Pulmonary artery endothelial cell (primary cell): ENCODE measurements at regions not wholly inside any gene's neighbourhood (a gene's known extent, or its start where the extent isn't known, plus 50 kb on each side); places are given as distances from the start of the nearest gene placed in this dataset.

ENCODE experiments used
- DNase-seq: peaks from one replicate; pipeline ENCODE4 v3.0.0-alpha.2; 2011; ENCODE audit warnings: low read depth, low spot score

DNA sequence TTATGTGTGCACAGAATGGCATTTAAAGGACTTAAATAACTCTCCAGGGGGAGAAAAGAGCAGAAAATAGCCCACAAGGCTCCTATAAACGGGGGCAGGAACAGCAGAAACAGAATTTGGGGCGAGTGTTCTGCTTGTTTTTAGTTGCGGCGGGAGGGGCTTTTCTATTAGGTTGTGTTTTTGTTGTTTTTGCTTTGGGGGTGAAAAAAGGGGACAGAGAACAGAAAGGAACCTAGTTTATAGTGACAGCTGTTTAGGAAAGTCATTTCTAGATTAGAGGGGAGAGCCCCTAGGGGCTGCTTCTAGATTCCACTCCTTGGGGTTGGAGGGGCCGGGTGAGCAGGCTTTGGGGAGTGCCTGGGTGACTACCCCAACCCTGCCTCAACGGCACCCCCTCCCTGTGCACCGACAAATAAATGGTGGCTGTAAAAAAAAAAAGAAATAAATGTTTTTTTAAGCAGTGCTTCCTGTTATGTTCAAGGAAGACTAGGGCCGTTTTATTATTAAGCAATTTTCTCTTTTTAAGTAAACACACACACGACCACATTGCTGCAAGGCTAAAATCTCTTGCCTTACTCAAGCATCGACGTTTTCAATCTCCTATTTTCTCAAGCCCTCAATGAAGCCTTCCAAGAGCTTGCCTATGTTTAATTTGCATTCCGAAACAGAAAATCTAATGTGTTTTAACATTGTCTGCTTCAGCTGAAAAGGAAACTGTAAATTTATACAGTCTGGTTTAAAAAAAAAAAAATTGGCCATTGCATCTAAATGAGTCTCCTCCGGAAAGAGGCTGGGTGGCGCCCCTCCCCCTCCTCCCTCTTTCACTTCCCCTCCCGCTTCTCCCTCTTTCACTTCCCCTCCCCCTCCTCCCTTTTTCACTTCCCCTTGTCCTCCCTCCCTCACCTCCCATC, 123.3 kb upstream of the TBL1X start:
- DNase-seq, result no peak

DNA sequence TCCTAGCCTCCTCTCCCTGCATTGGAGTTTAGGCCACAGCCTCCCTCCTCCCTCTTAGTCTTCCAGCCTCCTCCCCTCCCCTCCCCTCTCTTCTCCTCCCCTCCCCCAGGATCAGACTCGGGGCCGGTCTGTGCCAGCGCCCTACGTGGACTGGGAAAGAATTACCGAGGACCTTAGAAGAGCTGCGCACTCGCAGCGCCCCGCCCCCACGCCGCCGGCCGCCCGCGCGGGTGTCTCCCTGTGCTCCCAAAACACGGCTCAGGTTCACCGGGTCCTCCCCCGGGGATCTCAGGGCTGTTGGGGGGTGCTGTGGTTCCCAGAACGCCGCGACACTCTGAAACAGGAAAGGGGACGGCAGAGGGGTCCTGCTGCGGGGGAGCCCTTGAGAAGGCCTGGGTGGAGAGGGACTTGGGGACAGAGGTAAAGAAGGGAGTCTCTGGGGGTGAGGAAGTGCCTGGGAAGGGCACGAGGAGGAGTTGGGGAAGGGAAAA, 122.3 kb upstream of the TBL1X start:
- peak; percentile 36 for DNase-seq

- no peak for DNase-seq
Measured at GRCh38 chrX:9343971-9344370, 120.9 kb upstream of the TBL1X start.

DNA sequence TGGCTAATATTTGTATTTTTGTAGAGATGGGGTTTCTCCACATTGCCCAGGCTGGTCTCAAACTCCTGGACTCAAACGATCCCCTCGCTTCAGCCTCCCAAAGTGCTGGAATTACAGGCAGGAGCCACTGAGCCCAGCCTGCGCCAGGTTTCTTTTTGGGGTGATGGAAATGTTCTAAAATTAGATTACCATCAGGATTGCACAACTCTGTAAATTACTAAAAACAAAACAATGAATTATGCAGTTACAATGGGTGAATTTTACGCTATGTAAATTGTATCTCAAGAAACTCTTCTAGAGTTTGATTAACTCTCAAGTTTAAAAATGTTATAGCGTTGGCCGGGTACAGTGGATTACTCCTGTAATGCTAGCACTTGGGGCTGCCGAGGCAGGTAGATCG, 118.9 kb upstream of the TBL1X start:
- DNase-seq, result no peak

GRCh38 chrX:9349572-9350494, 115.0 kb upstream of the TBL1X start:
- DNase-seq, result no peak

- DNase-seq, result no peak
Measured at GRCh38 chrX:9351126-9351525, 113.7 kb upstream of the TBL1X start.

GRCh38 chrX:9352243-9352642, 112.6 kb upstream of the TBL1X start:
- DNase-seq, result no peak

DNA sequence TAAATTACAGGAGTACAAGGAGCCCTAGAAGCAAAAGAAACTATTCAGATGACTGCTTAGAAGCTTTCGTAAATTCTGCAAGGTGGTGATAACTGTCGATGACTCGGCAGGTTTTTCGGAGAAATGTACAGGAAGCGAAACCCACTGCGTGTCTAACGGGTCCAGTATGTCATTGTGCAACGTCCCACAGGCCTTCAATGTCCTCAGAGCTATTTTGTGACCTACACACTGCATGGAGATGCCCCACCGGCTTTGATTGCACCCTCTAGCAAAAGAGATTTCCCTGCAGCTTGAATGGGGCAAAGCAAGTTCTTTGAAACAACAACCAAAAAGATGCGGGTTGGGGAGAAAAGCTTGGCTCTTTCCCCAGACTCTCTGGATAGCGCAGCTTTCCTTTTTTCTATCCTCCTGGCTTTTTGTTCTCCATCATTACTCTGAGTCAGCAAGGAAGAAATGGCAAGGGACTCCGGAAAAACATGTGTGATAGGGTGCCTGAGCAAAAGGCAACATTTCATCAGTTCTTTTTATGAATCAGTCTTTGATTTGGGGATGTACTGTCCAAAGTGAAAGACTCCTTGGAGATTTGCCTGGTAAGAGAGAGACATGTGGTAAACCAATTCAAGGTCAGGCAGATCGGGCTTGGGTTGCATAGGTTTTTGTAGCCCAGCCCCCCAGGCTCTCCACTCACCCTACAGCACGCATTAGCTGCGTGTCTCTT, 112.0 kb upstream of the TBL1X start:
- DNase-seq, result no peak

DNA sequence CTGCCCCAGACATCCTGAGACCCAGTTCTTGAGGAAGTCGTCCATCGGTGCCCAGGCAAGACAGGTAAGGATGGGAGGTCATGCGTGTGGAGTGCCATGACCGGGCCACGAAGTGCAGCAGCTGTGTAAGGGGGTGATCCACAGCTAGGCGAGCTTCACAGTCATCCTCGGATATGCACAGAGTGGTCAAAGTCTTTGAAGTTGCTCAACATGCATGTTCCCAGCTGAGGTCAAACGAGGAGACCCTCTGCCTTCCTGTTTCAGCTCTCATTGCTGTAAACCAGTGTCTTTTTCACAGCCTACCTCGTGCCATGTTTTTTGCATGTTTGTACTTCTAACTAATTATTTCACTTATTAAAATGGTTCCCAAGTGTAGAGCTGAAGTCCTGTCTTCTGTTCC, 109.9 kb upstream of the TBL1X start:
- DNase-seq, result no peak

- no peak for DNase-seq
Measured at GRCh38 chrX:9355739-9356138, 109.1 kb upstream of the TBL1X start.

GRCh38 chrX:9356846-9357245, 108.0 kb upstream of the TBL1X start:
- no peak for DNase-seq

- no peak for DNase-seq
Measured at GRCh38 chrX:9357518-9358114, 107.2 kb upstream of the TBL1X start.

DNA sequence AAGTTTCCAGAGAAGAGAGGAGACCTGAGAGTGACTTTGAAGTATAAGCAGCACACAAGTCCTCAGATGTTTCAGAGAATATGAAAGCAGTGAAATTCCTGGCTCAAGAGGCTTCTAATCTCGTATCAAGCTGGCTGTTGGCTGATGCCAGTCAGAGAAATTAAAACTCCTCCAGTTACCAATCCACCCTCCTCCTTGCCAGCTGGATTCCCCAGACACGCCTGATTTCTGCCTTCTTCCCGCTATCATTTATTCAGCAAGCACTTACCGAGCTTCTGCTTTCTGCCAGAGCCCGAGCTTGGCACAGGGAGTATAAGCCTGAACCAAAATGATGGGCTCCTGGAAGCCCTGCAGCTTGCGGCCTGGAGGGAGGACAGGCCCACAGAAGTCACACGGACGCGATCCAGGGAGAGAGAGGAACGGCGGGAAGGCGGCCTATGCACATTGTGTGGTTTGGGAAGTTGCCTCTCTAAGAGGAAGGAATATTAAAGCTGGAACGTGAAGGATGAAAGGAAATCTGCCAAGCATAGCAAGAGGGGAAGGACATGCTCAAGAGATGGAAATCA, 102.4 kb upstream of the TBL1X start:
- DNase-seq, result no peak

DNA sequence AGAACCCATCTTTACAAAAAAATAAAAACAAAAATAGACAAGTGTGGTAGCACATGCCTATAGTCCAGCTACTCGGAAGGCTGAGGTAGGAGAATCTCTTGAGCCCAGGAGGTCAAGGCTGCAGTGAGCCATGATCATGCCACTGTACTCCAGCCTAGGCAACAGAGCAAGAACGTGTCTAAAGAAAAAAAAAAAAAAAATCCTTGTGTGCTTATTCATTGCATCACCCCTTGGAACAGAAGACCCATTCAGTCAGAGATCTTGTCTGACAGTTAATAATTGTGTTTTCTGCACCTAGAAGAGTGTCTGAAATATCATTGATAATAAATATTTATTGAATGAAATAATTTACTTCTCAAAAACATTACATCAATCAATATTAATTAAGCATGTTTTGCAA, 97.4 kb upstream of the TBL1X start:
- DNase-seq, result no peak

- no peak for DNase-seq
Measured at GRCh38 chrX:9368262-9368661, 96.6 kb upstream of the TBL1X start.

DNA sequence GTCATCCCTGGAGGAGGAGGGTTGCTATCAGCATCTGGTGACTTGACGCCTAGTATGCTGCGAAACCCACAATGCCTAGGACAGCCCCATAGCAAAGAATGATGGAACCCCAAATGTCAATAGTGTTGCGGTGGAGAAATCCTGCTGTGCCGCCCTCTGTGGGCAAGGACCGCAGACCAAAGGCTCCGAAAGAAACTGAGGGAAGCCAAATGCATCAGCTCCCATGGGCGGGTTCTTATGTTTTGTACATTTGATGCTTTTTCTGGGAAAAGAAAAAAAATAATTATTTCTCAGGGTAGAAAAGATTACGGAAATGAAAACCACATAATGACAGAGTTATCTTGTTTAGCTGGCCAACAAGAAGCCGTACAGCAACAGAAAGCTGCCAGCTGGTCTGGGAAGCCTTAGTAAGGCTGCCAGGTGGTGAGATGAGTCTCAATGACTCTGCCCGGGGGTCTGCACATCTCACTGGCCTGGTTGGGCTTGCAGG, 95.0 kb upstream of the TBL1X start:
- no peak for DNase-seq

- DNase-seq, result no peak
Measured at GRCh38 chrX:9370893-9371292, 94.0 kb upstream of the TBL1X start.

DNA sequence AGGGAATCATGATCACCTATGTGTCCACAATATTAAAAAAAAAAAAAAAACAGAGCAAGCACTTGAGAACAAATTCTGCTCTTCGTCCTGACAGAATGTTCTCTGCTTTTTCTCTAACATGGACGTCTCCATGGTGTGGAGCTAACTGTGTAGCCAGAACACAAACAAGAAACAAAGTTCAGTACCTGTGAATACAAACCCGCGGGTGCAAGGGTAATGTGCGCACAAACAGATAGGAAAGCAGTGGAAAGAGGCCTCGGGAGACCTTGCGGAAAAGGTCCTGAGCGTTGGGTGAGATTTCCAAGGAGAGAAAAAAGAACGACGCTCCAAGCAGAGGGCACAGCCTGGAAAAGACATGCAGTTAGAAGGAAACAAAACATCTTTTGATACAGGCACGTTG, 92.0 kb upstream of the TBL1X start:
- no peak for DNase-seq

DNA sequence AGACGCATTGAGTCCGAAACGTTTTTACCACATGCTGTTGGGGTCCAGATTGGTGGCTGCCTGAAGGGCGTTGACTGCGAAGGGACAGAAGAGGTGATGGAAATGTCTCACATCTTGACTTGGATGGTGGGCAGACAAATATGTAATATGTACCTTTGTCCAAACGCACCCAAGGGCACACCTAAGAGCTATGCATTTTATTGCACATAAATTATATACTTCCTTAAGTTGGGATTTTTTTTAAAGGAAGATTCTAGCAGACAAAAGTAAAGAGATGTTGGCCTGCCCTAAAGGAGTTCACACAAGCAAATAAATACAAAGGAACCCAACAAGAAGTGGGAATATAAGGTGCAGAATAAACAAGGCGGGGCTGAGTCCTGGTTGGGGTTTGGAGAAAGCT, 91.1 kb upstream of the TBL1X start:
- DNase-seq, result no peak

GRCh38 chrX:9374555-9374954, 90.3 kb upstream of the TBL1X start:
- no peak for DNase-seq

DNA sequence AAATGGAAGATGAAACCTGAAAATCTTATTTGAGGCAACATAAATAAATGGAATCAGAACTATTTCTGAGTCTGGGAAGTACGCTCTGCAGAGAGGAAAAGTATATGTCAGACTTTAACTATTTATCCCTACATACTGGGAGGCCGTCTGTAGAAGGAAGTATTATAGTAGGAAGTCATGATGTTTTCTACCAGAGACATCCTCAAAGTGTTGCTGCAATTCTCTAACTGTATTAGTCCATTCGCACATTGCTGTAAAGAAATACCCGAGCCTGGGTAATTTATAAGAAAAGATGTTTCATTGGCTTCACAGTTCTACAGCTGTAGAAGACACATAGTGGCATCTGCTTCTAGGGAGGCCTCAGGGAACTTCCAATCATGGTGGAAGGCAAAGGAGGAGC, 88.7 kb upstream of the TBL1X start:
- DNase-seq, result no peak
